Upper lobe of right lung (tissue), 1 donor: ENCODE measurements at regions not wholly inside any gene's neighbourhood (a gene's known extent, or its start where the extent isn't known, plus 50 kb on each side); places are given as distances from the start of the nearest gene placed in this dataset.
A peak's percentile ranks its signal among the peaks of the same experiment; 100 is the strongest.

Experiments
- ATAC-seq: fragments of 200-7000 bp; cut with Tn5 transposase; one replicate; pipeline ENCODE4 v1.9.1; 2020; ENCODE audit warnings: mild to moderate bottlenecking, moderate library complexity
- DNase-seq: peaks from one replicate; pipeline ENCODE4 v3.0.0-alpha.2; 2020
- H3K27ac ChIP-seq: fragments of 200-600 bp; one replicate; pipeline ENCODE4 v1.8.0; 2022
- H3K27me3 ChIP-seq: fragments of 200-600 bp; one replicate; pipeline ENCODE4 v1.8.0; 2022; ENCODE audit warnings: mild to moderate bottlenecking
- H3K36me3 ChIP-seq: fragments of 200-600 bp; one replicate; pipeline ENCODE4 v1.8.0; 2022
- H3K4me1 ChIP-seq: fragments of 200-600 bp; one replicate; pipeline ENCODE4 v1.8.0; 2022
- H3K4me3 ChIP-seq: fragments of 200-600 bp; one replicate; pipeline ENCODE4 v1.8.0; 2022; ENCODE audit warnings: mild to moderate bottlenecking
- H3K9me3 ChIP-seq: fragments of 200-600 bp; one replicate; pipeline ENCODE4 v1.8.0; 2022
- CTCF ChIP-seq: fragments of 200-600 bp; IDR thresholded peaks from one replicate; pipeline ENCODE4 v1.8.0; 2022; ENCODE audit warnings: antibody characterized with exemption
- intact Hi-C: fragments of 100-400 bp; cut with DNase I; formaldehyde crosslinking; loops from one replicate; pipeline ENCODE4 v1.11.0; 2022
- donor health status: DM: no; HTN: yes; CAD: no; lungs with severe emphysema.

- no peak overlapping the region for H3K4me3 ChIP-seq
- H3K36me3 ChIP-seq: no peaks in the 10 kb centered on the region
- intact Hi-C loops: no loop called here
- ATAC-seq: no peak
- no peaks in the 10 kb centered on the region for H3K27me3 ChIP-seq
- no peaks in the 10 kb centered on the region for H3K4me1 ChIP-seq
- no peak for TF ChIP-seq CTCF
- H3K27ac ChIP-seq: no peak overlapping the region
- H3K9me3 ChIP-seq: no peaks in the 10 kb centered on the region
- no peak for DNase-seq
Measured at GRCh38 chr1:234554218-234554697, 55.7 kb downstream of the IRF2BP2 start.

DNA sequence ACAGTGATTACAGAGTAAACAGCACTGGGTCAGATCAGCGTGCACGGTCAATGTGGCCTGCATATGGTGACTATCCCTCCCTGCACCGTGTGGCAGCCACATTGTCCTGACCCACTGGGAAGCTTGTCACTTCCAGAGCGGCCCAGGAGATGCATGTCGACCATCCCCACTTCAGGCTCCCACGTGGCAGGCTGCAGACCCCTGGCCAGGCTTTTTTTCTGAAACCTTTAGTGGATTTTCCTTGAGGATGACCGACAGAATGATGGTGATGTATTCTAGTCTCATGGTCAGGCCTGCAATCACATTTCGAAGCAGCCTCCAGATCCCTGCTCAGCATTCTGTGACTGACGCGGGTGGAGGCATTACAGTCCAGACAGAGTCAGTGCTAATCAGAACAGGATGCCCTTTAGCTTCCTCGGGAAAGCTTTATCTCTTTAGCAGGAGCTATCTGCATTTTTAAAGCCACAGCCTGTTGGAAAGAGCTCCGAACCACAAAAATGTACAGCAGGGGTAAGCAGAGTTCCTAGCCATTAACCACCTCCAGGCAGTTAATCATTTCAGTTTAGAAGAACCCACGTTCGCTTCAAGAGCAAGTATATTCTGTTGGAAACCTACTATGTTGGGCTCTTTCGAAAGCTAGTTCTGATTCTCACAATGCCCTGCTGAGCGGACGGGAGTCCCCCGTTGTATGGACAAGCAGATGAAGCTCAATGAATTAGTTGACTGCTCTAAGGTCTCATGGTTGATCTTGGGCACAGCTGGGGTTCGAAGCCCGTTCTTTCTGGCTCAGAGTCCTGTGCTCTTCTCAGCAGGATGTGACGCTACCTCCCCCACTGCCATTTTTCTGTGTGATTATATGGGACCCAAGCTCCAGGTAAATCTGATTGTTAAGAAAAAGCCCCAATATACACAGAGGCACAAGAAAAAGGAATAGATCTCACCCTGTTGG, 56.5 kb downstream of the IRF2BP2 start:
- intact Hi-C loops: no loop called here
- no peak for TF ChIP-seq CTCF
- no peaks in the 10 kb centered on the region for H3K27me3 ChIP-seq
- no peaks in the 10 kb centered on the region for H3K9me3 ChIP-seq
- H3K36me3 ChIP-seq: no peaks in the 10 kb centered on the region
- DNase-seq: no peak
- no peak overlapping the region for H3K27ac ChIP-seq
- no peaks in the 10 kb centered on the region for H3K4me1 ChIP-seq
- H3K4me3 ChIP-seq: no peak overlapping the region
- ATAC-seq: no peak

DNA sequence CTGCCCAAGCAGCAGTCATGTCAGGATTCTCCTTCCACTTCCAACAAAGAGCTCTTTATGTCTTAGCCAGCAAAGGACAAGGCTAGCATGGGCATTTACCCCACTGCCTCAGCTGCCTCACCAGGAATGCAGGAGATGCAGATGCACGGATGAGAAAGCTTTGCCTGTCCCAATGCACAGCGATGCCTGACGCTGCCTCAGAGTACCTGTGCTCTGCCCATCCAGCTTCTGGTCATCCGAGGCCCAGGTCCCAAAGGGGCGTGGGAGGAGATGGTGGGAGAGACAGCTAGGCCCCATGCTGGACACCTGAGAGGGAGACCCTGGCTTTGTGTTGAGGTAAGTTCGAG, 59.0 kb downstream of the IRF2BP2 start:
- intact Hi-C loops: no loop called here
- Histone ChIP-seq H3K9me3 (no peaks in the 10 kb centered on the region), H3K4me3 (no peak overlapping the region), H3K36me3 (no peaks in the 10 kb centered on the region), H3K27me3 (no peaks in the 10 kb centered on the region), H3K27ac (no peak overlapping the region), H3K4me1 (no peaks in the 10 kb centered on the region)
- ATAC-seq (no peak), DNase-seq (no peak)
- no peak for TF ChIP-seq CTCF

- H3K4me3 ChIP-seq: no peak overlapping the region
- H3K27me3 ChIP-seq: no peaks in the 10 kb centered on the region
- H3K36me3 ChIP-seq: no peaks in the 10 kb centered on the region
- ATAC-seq (peak; percentile 21), DNase-seq (peak; percentile 54)
- H3K27ac ChIP-seq: no peak overlapping the region
- no peak for TF ChIP-seq CTCF
- no peaks in the 10 kb centered on the region for H3K9me3 ChIP-seq
- H3K4me1 ChIP-seq: no peaks in the 10 kb centered on the region
- intact Hi-C loops: no loop called here
Measured at GRCh38 chr1:234550341-234551031, 59.5 kb downstream of the IRF2BP2 start.

DNA sequence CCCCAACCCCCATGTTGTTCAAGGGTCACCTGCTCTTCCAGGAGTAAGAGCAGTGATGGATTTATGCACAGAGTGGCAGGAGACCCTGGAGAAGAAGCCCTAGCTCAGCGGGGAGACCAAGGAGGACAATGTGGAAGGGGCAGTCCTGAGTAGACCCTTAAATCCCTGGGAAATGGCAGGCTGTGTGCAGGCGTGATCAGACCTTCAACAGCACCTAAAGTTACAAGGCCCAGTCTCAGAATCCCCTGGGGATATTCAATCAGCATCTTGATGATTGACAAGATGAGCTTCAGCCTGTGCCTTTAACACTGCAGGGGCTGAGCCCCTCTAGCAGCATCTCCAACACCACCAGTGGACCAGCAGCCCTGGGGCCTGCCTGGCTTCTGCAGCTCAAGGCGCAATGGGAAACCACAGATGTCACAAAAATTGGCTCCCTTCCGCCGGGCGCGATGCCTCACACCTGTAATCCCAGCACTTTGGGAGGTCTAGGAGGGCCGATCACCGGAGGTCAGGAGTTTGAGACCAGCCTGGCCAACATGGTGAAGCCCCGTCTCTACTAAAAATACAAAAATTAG, 60.4 kb downstream of the IRF2BP2 start:
- ATAC-seq (no peak), DNase-seq (no peak)
- Histone ChIP-seq H3K4me3 (no peak overlapping the region), H3K27me3 (no peaks in the 10 kb centered on the region), H3K27ac (no peak overlapping the region), H3K36me3 (no peaks in the 10 kb centered on the region), H3K4me1 (peaks cover 2% of the 10 kb centered on the region), H3K9me3 (no peaks in the 10 kb centered on the region)
- TF ChIP-seq CTCF: no peak
- intact Hi-C loops: no loop called here
